GM12873 (cell line): ENCODE measurements at regions not wholly inside any gene's neighbourhood (a gene's known extent, or its start where the extent isn't known, plus 50 kb on each side); places are given as distances from the start of the nearest gene placed in this dataset.

Experiments
- TF ChIP-seq, protein P1 (sequence below): IDR thresholded peaks from 2 replicates; pipeline ENCODE4 v1.5.1; 2012; ENCODE audit warnings: low read depth, mild to moderate bottlenecking, moderate library complexity, low read length, control low read depth; ENCODE audit not compliant: insufficient read depth; ENCODE audit errors: missing control alignments

GRCh38 chr5:171523781-171524180 is 104.3 kb downstream of the FGF18 start:
- TF ChIP-seq, protein P1, sequence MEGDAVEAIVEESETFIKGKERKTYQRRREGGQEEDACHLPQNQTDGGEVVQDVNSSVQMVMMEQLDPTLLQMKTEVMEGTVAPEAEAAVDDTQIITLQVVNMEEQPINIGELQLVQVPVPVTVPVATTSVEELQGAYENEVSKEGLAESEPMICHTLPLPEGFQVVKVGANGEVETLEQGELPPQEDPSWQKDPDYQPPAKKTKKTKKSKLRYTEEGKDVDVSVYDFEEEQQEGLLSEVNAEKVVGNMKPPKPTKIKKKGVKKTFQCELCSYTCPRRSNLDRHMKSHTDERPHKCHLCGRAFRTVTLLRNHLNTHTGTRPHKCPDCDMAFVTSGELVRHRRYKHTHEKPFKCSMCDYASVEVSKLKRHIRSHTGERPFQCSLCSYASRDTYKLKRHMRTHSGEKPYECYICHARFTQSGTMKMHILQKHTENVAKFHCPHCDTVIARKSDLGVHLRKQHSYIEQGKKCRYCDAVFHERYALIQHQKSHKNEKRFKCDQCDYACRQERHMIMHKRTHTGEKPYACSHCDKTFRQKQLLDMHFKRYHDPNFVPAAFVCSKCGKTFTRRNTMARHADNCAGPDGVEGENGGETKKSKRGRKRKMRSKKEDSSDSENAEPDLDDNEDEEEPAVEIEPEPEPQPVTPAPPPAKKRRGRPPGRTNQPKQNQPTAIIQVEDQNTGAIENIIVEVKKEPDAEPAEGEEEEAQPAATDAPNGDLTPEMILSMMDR: no peak

DNA sequence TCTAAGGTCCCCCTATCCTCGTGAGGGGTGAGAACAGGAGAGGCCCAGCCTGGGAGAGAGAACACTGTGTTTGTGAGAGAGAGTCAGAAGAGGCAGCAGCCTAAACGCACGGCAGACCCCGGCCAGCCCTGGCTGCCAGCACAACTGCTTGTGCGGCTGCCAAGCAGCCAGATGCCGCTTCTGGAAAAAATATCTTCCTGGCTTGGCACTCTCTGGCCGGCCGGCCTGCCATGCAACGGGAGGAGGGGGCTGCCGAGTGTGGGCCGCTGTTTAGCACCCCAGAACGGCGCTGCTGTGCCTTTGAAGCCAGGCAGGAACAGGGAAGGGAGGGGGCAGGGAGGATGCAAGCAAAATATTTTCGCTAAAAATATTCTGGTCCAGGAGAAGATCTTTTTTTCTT is 105.0 kb downstream of the FGF18 start:
- TF ChIP-seq, protein P1: no peak

DNA sequence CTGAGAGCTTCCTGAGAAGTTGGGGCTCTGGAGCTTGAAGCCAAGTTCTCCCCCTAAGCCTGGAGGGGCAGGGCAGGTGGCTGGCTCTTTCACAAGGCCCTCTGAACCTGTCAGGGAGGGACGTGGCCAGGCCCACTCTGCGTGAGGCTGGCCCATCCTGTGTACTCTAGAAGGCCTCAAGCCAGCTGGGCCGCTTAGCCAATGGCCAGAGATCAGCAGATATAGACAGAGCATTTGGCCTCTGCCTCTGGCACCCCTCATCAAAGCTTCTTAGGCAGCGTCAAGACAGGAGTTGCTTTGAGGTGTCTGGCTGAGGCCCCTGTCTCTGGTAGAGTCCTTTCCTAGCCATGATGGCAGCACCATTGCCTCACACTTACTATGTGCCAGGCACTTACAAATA is 105.6 kb downstream of the FGF18 start:
- TF ChIP-seq, protein P1: no peak

DNA sequence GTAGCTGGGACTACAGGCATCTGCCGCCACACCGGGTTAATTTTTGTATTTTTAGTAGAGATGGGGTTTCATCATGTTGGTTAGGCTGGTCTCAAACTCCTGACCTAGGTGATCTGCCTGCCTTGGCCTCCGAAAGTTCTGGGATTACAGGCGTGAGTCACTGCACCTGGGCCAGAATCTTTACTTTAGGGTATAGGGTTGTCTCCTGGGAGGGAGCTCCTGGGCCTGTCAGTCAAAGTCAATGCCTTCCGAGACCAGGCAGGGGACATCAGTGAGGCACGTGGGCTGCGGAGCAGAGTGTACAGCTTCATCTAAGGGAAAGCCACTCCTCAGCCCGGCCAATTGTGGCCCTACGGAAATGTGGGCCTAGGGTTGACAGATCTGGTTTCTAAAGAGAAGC is 108.6 kb downstream of the FGF18 start:
- TF ChIP-seq, protein P1: no peak

DNA sequence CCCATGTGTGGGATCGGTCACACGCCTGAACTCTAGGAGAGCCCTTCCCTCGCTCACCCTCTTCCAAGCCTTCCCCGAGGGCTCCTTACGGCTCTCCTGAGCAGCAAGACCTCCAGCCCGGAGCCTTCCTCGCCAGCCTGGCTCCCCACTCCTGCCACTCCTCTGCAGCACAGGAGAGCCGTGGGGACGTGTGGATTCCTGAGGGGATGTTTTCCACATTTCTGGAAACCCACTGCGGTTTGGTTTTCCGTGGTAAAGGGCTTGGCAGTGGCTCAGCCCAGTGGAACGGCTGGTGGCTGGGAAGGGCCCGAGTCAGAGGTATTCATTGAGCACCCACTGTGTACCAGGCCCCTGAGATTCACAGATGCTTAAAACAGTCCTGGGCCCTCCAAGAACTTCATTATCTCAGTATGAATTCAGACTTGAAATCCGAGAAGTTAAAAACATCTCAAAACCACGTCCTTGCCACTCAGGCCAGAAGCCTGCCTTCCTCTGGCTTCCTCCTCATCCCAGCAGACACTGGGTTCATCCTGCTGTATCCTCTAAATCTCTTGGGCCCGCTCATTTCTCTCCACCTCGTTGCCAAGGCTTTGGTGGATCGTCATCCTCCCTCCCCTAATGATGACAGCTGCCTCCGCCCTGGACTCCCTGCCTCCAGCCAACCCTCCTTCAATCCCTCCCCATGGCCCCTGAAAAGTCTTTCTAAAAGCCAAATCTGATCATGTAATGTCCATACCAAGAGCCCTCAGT is 109.6 kb downstream of the FGF18 start:
- TF ChIP-seq, protein P1: no peak

- TF ChIP-seq, protein P1: no peak
Observed at GRCh38 chr5:171531638-171532037, 112.2 kb downstream of the FGF18 start.

- TF ChIP-seq, protein P1: no peak
Observed at GRCh38 chr5:171533153-171533552, 113.7 kb downstream of the FGF18 start.
